Medulla oblongata (tissue), 1 donor: ENCODE measurements at regions not wholly inside any gene's neighbourhood (a gene's known extent, or its start where the extent isn't known, plus 50 kb on each side); places are given as distances from the start of the nearest gene placed in this dataset.
"Not testable (repeated sequence)": the region's sequence is repeated elsewhere in the genome, so short reads cannot be mapped to it uniquely, and the experiment has no call there.

Experiments
- DNase-seq: peaks from one replicate; pipeline ENCODE4 v3.0.0-alpha.2; 2015; ENCODE audit errors: extremely low spot score

GRCh38 chr12:33589576-33590114 is 150.0 kb upstream of the SYT10 start:
- DNase-seq, result no peak

- no peak for DNase-seq
These were observed 154.1 kb upstream of the SYT10 start for GRCh38 chr12:33593753-33594152.

GRCh38 chr12:33596061-33596460 is 156.4 kb upstream of the SYT10 start:
- DNase-seq, result no peak

GRCh38 chr12:33596814-33597213 is 157.2 kb upstream of the SYT10 start:
- no peak for DNase-seq

GRCh38 chr12:33602515-33602914 is 162.9 kb upstream of the SYT10 start:
- peak; percentile 40 for DNase-seq

GRCh38 chr12:33605757-33606156 is 166.1 kb upstream of the SYT10 start:
- no peak for DNase-seq

- DNase-seq, result no peak
These were observed 170.3 kb upstream of the SYT10 start for GRCh38 chr12:33609910-33610309.

GRCh38 chr12:33614630-33615029 is 175.0 kb upstream of the SYT10 start:
- no peak for DNase-seq

GRCh38 chr12:33617218-33617617 is 177.6 kb upstream of the SYT10 start:
- no peak for DNase-seq

- no peak for DNase-seq
These were observed 188.5 kb upstream of the SYT10 start for GRCh38 chr12:33628087-33628486.

- no peak for DNase-seq
These were observed 194.9 kb upstream of the SYT10 start for GRCh38 chr12:33634544-33634943.

GRCh38 chr12:33636930-33637329 is 197.3 kb upstream of the SYT10 start:
- not testable (repeated sequence) for DNase-seq

- no peak for DNase-seq
These were observed 200.4 kb upstream of the SYT10 start for GRCh38 chr12:33639975-33640374.

- no peak for DNase-seq
These were observed 210.4 kb upstream of the SYT10 start for GRCh38 chr12:33649992-33650391.

- DNase-seq, result no peak
These were observed 211.2 kb upstream of the SYT10 start for GRCh38 chr12:33650832-33651231.

- DNase-seq, result no peak
These were observed 213.7 kb upstream of the SYT10 start for GRCh38 chr12:33653362-33653761.

- no peak for DNase-seq
These were observed 214.7 kb upstream of the SYT10 start for GRCh38 chr12:33654313-33654712.

- DNase-seq, result no peak
These were observed 223.5 kb upstream of the SYT10 start for GRCh38 chr12:33663000-33663654.

- no peak for DNase-seq
These were observed 229.7 kb upstream of the SYT10 start for GRCh38 chr12:33669349-33669748.

GRCh38 chr12:33670284-33670683 is 230.7 kb upstream of the SYT10 start:
- no peak for DNase-seq

- DNase-seq, result no peak
These were observed 232.1 kb upstream of the SYT10 start for GRCh38 chr12:33671676-33672075.

- DNase-seq, result no peak
These were observed 233.4 kb upstream of the SYT10 start for GRCh38 chr12:33672836-33673577.

GRCh38 chr12:33676866-33677265 is 237.2 kb upstream of the SYT10 start:
- DNase-seq, result no peak
